ENCODE measurements at regions not wholly inside any gene's neighbourhood (a gene's known extent, or its start where the extent isn't known, plus 50 kb on each side); places are given as distances from the start of the nearest gene placed in this dataset.

DNA sequence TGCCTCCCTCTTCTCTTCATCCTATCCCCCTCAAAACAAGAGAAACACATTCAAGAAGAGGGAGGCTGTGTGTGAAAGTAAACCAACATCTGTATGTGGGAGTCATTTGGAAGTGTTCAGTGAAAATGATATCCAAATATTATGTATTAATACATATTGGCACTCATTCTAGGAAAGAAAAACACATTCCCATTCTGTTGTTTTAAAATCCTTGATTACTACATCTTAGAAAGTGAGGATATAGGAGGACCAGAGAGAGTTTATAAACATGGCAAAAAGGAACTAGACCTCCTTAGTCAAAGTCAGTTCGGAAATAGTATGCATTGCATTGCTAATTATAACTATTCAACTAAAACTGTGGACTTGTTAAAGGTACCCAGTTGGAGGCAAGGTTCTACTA lies 786.6 kb downstream of the ADGRL2 start:
- Mint-ChIP-seq H3K4me3 (no peak overlapping the region), H3K27me3 (no peaks in the 10 kb centered on the region), H3K27ac (no peak overlapping the region), H3K36me3 (no peaks in the 10 kb centered on the region), H3K4me1 (no peaks in the 10 kb centered on the region), H3K9me3 (peaks cover 0 to 4% (median 0%) of the 10 kb centered on the region in 11 donors)
- Histone ChIP-seq H3K4me1 (ENCODE audit: control insufficient read depth in 2 of 2, insufficient read depth in 2 of 2, low read length in 2 of 2) (no peaks in the 10 kb centered on the region), H3K4me3 (ENCODE audit: low read length) (no peak overlapping the region), H3K9me3 (ENCODE audit: control insufficient read depth in 2 of 3, low read length in 3 of 3) (no peaks in the 10 kb centered on the region), H3K27me3 (ENCODE audit: control insufficient read depth in 2 of 2, insufficient read depth in 2 of 2, low read length in 2 of 2) (no peaks in the 10 kb centered on the region), H3K36me3 (ENCODE audit: control insufficient read depth in 2 of 3, insufficient read depth in 3 of 3, low read length in 3 of 3) (no peaks in the 10 kb centered on the region), H3K27ac (ENCODE audit: low read depth, low read length) (no peak overlapping the region)
- CTCF ChIA-PET = no interaction called here
- intact Hi-C loops (cut with micrococcal nuclease) = no loop called here
- POLR2A ChIA-PET = no interaction called here
- DNase-seq (no peak), ATAC-seq (no peak)

DNA sequence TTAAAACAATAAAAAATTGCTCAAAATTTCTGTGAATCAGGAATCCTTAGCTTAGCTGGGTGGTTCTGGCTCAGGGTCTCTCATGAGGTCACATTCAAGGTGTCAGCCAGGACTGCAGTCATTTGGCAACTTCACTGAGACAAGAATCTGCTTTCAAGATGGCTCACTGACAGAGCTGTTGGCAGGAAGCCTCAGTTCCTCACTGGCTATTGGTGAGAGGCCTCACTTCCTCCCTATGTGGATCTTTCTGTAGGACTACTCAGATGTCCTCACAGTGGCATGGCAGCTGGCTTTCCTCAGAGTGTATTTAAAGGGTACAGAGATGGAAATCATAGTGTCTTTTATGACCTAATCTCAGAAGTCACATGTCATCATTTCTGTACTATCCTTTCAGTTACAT lies 785.7 kb downstream of the ADGRL2 start:
- peaks cover 0 to 4% (median 0%) of the 10 kb centered on the region in 11 donors for H3K9me3 Mint-ChIP-seq
- ChIA-PET CTCF (no interaction called here), POLR2A (no interaction called here)
- Histone ChIP-seq H3K27ac (ENCODE audit: low read depth, low read length) (no peak overlapping the region), H3K27me3 (ENCODE audit: control insufficient read depth in 2 of 2, insufficient read depth in 2 of 2, low read length in 2 of 2) (no peaks in the 10 kb centered on the region), H3K4me1 (ENCODE audit: control insufficient read depth in 2 of 2, insufficient read depth in 2 of 2, low read length in 2 of 2) (no peaks in the 10 kb centered on the region), H3K4me3 (ENCODE audit: low read length) (no peak overlapping the region), H3K36me3 (ENCODE audit: control insufficient read depth in 2 of 3, insufficient read depth in 3 of 3, low read length in 3 of 3) (no peaks in the 10 kb centered on the region), H3K9me3 (ENCODE audit: control insufficient read depth in 2 of 3, low read length in 3 of 3) (no peaks in the 10 kb centered on the region)
- no peaks in the 10 kb centered on the region for H3K27me3 Mint-ChIP-seq
- DNase-seq (no peak), ATAC-seq (no peak)
- no peaks in the 10 kb centered on the region for H3K36me3 Mint-ChIP-seq
- intact Hi-C loops (cut with micrococcal nuclease) = no loop called here
- H3K4me1 Mint-ChIP-seq = no peaks in the 10 kb centered on the region
- no peak overlapping the region for H3K27ac Mint-ChIP-seq
- H3K4me3 Mint-ChIP-seq = no peak overlapping the region

DNA sequence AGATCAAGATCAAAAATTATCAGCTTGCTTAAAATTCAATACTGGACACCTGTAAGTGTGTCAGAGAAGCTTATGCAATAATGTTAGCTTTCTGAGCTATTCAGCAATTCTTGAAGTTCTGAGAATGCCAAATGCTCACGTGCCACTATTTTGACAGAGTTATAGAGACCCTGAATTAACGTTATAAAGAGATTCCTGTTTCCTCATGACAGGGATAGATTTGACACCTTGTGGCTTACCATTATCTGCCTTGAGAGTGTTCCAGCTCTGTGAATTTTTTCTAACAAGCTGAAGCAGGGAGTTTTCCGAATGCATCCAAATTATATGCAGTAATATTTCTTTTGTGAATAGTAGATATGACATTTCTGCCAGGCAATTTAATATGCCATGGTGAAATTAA lies 781.6 kb downstream of the ADGRL2 start:
- no peaks in the 10 kb centered on the region for H3K4me1 Mint-ChIP-seq
- intact Hi-C loops (cut with micrococcal nuclease) = no loop called here
- Histone ChIP-seq H3K27me3 (ENCODE audit: control insufficient read depth in 2 of 2, insufficient read depth in 2 of 2, low read length in 2 of 2) (no peaks in the 10 kb centered on the region), H3K9me3 (ENCODE audit: control insufficient read depth in 2 of 3, low read length in 3 of 3) (no peaks in the 10 kb centered on the region), H3K4me1 (ENCODE audit: control insufficient read depth in 2 of 2, insufficient read depth in 2 of 2, low read length in 2 of 2) (no peaks in the 10 kb centered on the region), H3K36me3 (ENCODE audit: control insufficient read depth in 2 of 3, insufficient read depth in 3 of 3, low read length in 3 of 3) (no peaks in the 10 kb centered on the region), H3K4me3 (ENCODE audit: low read length) (no peak overlapping the region), H3K27ac (ENCODE audit: low read depth, low read length) (no peak overlapping the region)
- H3K36me3 Mint-ChIP-seq = no peaks in the 10 kb centered on the region
- DNase-seq (no peak), ATAC-seq (no peak)
- ChIA-PET POLR2A (no interaction called here), CTCF (no interaction called here)
- no peaks in the 10 kb centered on the region for H3K27me3 Mint-ChIP-seq
- no peak overlapping the region for H3K27ac Mint-ChIP-seq
- no peak overlapping the region for H3K4me3 Mint-ChIP-seq
- H3K9me3 Mint-ChIP-seq = peaks cover 0 to 8% (median 0%) of the 10 kb centered on the region in 11 donors

DNA sequence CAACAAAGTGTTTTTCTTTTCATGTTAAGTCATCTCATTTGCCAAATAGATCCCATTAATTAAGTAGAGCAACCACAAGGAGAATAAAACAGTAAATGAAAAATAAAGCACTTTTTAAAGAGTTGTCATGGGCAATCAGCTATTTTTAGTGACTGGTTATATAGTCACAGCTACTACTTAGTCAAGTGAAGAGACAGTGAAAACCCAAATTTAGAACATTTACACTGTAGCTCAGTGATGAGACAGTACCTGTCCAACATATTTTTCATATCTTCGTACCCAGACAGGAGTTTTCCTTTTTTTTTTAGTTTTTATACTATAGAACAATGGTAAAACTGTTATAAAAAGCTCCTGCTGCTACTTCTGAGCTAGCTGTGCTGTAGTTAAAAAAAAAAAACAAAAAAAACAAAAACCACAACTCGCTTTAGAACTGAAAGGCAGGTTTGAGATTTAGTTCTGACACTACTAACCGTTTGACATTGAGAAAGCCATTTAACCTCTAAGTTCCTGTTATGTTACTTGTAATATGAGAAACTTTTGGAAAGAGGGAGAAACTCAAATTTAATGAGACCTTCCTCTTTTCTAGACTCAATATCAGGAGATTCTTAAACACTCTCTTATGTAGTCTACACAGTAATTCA lies 777.5 kb downstream of the ADGRL2 start:
- Histone ChIP-seq H3K4me3 (ENCODE audit: low read length) (no peak overlapping the region), H3K27me3 (ENCODE audit: control insufficient read depth in 2 of 2, insufficient read depth in 2 of 2, low read length in 2 of 2) (no peaks in the 10 kb centered on the region), H3K36me3 (ENCODE audit: control insufficient read depth in 2 of 3, insufficient read depth in 3 of 3, low read length in 3 of 3) (no peaks in the 10 kb centered on the region), H3K4me1 (ENCODE audit: control insufficient read depth in 2 of 2, insufficient read depth in 2 of 2, low read length in 2 of 2) (no peaks in the 10 kb centered on the region), H3K27ac (ENCODE audit: low read depth, low read length) (no peak overlapping the region), H3K9me3 (ENCODE audit: control insufficient read depth in 2 of 3, low read length in 3 of 3) (no peaks in the 10 kb centered on the region)
- no peak overlapping the region for H3K4me3 Mint-ChIP-seq
- POLR2A ChIA-PET = no interaction called here
- DNase-seq = no peak
- no peak for ATAC-seq
- H3K4me1 Mint-ChIP-seq = no peaks in the 10 kb centered on the region
- H3K27ac Mint-ChIP-seq = no peak overlapping the region
- H3K36me3 Mint-ChIP-seq = no peaks in the 10 kb centered on the region
- CTCF ChIA-PET = no interaction called here
- peaks cover 0 to 8% (median 0%) of the 10 kb centered on the region in 11 donors for H3K9me3 Mint-ChIP-seq
- H3K27me3 Mint-ChIP-seq = no peaks in the 10 kb centered on the region
- intact Hi-C loops (cut with micrococcal nuclease) = no loop called here

DNA sequence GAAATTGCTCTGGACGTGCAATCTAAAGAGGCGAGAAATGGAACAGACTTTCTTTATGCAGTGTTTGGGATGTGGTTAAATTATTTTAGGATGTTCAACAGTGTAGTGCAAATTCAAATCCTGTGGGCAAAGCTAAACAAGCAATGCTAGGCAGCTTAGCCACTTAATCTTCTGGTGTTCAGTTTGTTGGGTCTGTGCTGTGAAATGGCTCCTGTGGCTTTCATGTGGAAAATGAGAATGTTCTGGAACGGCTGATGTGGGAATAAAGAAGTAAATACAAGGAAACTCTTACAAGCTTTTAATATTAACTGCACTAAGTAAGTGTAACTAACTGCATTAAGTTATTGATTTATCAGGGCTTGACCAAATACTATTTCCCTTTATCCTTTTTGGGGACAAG lies 766.6 kb downstream of the ADGRL2 start:
- Histone ChIP-seq H3K4me3 (ENCODE audit: low read length) (no peak overlapping the region), H3K27me3 (ENCODE audit: control insufficient read depth in 2 of 2, insufficient read depth in 2 of 2, low read length in 2 of 2) (no peaks in the 10 kb centered on the region), H3K27ac (ENCODE audit: low read depth, low read length) (no peak overlapping the region), H3K4me1 (ENCODE audit: control insufficient read depth in 2 of 2, insufficient read depth in 2 of 2, low read length in 2 of 2) (no peaks in the 10 kb centered on the region), H3K36me3 (ENCODE audit: control insufficient read depth in 2 of 3, insufficient read depth in 3 of 3, low read length in 3 of 3) (no peaks in the 10 kb centered on the region), H3K9me3 (ENCODE audit: control insufficient read depth in 2 of 3, low read length in 3 of 3) (no peaks in the 10 kb centered on the region)
- ATAC-seq (no peak), DNase-seq (no peak)
- Mint-ChIP-seq H3K36me3 (no peaks in the 10 kb centered on the region), H3K4me3 (no peak overlapping the region), H3K27ac (no peak overlapping the region), H3K9me3 (peaks cover 0 to 3% (median 0%) of the 10 kb centered on the region in 11 donors), H3K4me1 (no peaks in the 10 kb centered on the region), H3K27me3 (peaks cover 0 to 3% (median 0%) of the 10 kb centered on the region in 5 donors)
- intact Hi-C loops (cut with micrococcal nuclease) = no loop called here
- ChIA-PET POLR2A (no interaction called here), CTCF (no interaction called here)

DNA sequence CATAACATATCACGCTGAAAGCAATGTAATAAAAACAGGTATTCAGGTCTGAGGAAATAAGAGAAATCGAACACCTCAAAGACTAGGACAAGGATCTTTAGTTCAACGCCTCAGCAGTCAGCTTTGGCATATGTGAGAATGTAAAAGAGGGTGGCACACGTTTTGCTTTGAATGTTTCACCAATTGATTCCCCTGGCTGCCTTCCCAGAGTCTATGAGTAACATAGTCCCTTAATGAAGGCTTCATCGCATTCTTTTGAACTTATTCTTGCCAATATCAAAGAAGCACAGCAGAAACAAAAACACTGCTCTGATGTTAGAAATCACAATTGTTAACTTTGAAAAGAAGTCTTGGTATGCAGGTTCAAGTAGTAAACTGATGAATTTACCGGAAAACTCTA lies 764.8 kb downstream of the ADGRL2 start:
- Mint-ChIP-seq H3K36me3 (no peaks in the 10 kb centered on the region), H3K27ac (no peak overlapping the region), H3K9me3 (no peaks in the 10 kb centered on the region), H3K27me3 (no peaks in the 10 kb centered on the region), H3K4me3 (no peak overlapping the region), H3K4me1 (no peaks in the 10 kb centered on the region)
- no peaks in the 10 kb centered on the region for H3K27me3 ChIP-seq (ENCODE audit: control insufficient read depth in 2 of 2, insufficient read depth in 2 of 2, low read length in 2 of 2)
- CTCF ChIA-PET = no interaction called here
- ATAC-seq = no peak
- H3K9me3 ChIP-seq (ENCODE audit: control insufficient read depth in 2 of 3, low read length in 3 of 3) = no peaks in the 10 kb centered on the region
- H3K4me1 ChIP-seq (ENCODE audit: control insufficient read depth in 2 of 2, insufficient read depth in 2 of 2, low read length in 2 of 2) = no peaks in the 10 kb centered on the region
- DNase-seq = no peak
- POLR2A ChIA-PET = no interaction called here
- H3K4me3 ChIP-seq (ENCODE audit: low read length) = no peak overlapping the region
- H3K27ac ChIP-seq (ENCODE audit: low read depth, low read length) = no peak overlapping the region
- H3K36me3 ChIP-seq (ENCODE audit: control insufficient read depth in 2 of 3, insufficient read depth in 3 of 3, low read length in 3 of 3) = no peaks in the 10 kb centered on the region
- intact Hi-C loops (cut with micrococcal nuclease) = no loop called here

DNA sequence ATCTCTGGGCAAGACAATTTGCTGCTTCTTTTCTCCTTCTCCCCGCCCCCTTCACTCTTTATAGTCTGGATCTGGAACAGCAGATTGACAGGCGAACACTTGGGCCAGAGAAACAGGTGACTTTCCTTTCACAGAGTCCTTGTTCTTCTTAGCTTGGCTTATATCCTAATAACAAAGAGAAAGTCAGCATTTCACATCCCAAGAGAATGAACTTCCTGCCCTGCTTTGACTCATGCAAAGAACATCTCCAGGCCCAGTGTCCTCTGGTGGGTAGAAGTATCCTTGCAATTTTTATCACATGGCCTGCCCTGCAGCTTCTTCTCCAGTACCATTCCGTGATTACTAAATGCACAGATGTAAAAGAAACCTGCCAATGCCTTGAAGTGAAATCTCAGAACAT lies 764.4 kb downstream of the ADGRL2 start:
- ChIA-PET POLR2A (no interaction called here), CTCF (no interaction called here)
- Mint-ChIP-seq H3K4me1 (no peaks in the 10 kb centered on the region), H3K9me3 (no peaks in the 10 kb centered on the region), H3K36me3 (no peaks in the 10 kb centered on the region), H3K27ac (no peak overlapping the region), H3K4me3 (no peak overlapping the region), H3K27me3 (no peaks in the 10 kb centered on the region)
- intact Hi-C loops (cut with micrococcal nuclease) = no loop called here
- Histone ChIP-seq H3K4me3 (ENCODE audit: low read length) (no peak overlapping the region), H3K9me3 (ENCODE audit: control insufficient read depth in 2 of 3, low read length in 3 of 3) (no peaks in the 10 kb centered on the region), H3K4me1 (ENCODE audit: control insufficient read depth in 2 of 2, insufficient read depth in 2 of 2, low read length in 2 of 2) (no peaks in the 10 kb centered on the region), H3K27ac (ENCODE audit: low read depth, low read length) (no peak overlapping the region), H3K27me3 (ENCODE audit: control insufficient read depth in 2 of 2, insufficient read depth in 2 of 2, low read length in 2 of 2) (no peaks in the 10 kb centered on the region), H3K36me3 (ENCODE audit: control insufficient read depth in 2 of 3, insufficient read depth in 3 of 3, low read length in 3 of 3) (no peaks in the 10 kb centered on the region)
- ATAC-seq (no peak), DNase-seq (no peak)
